HG03432 (cell line): ENCODE measurements at regions not wholly inside any gene's neighbourhood (a gene's known extent, or its start where the extent isn't known, plus 50 kb on each side); places are given as distances from the start of the nearest gene placed in this dataset.
"Not testable (repeated sequence)": the region's sequence is repeated elsewhere in the genome, so short reads cannot be mapped to it uniquely, and the experiment has no call there.

Experiments
- ATAC-seq: cut with Tn5 transposase; IDR thresholded peaks from one replicate; pipeline ENCODE4 v1.9.1; 2021; ENCODE audit warnings: mild to moderate bottlenecking, moderate library complexity; ENCODE audit not compliant: unreplicated experiment

DNA sequence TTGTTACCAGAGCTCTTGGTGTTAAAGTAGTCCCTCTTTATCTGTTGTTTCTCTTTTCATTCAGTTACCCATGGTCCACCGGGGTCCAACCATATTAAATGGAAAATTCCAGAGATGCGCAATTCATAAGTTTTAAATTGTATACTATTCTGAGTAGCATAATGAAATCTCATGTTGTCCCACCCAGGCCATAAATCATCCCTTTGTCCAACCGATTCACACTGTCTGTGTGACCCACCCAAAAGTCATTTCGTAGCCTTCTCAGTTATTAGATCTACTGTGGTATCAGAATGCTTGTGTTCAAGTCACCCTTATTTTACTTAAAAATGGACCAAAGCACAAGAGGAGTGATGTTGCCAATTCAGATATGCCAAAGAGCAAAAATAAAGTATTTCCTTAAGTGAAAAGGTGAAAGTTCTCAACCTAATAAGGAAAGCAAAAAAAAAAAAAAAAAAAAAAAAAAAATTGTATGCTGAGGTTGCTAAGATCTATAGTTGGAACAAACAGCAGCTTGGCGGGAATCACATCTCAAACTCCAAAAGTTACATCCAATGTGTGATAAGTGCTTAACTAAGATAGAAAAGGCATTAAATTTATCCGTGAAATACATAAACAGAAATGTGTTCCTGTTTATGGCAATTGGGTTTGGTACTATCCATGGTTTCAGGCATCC lies 106.8 kb upstream of the GPBP1 start:
- no peak for ATAC-seq

DNA sequence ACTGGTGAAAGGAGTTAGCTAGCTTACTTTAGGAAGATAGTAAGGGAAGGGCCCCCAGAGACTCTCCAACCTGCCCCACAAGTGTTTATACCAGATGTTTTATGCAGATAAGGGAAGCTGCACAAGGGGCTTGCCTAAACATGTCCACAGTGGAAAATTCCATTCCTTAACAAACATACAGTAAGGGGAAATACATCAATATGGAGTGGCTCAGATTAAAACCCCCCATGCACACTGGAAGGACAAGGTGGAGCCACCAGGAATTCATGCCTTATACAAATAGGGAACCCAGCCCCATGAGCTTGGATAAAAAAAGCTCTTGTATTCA lies 106.3 kb upstream of the GPBP1 start:
- no peak for ATAC-seq

- ATAC-seq = no peak
Observed at GRCh38 chr5:57069115-57069835, 104.6 kb upstream of the GPBP1 start.

GRCh38 chr5:57072218-57072892 lies 101.5 kb upstream of the GPBP1 start:
- no peak for ATAC-seq

- ATAC-seq = no peak
Observed at GRCh38 chr5:57082441-57083067, 91.3 kb upstream of the GPBP1 start.

DNA sequence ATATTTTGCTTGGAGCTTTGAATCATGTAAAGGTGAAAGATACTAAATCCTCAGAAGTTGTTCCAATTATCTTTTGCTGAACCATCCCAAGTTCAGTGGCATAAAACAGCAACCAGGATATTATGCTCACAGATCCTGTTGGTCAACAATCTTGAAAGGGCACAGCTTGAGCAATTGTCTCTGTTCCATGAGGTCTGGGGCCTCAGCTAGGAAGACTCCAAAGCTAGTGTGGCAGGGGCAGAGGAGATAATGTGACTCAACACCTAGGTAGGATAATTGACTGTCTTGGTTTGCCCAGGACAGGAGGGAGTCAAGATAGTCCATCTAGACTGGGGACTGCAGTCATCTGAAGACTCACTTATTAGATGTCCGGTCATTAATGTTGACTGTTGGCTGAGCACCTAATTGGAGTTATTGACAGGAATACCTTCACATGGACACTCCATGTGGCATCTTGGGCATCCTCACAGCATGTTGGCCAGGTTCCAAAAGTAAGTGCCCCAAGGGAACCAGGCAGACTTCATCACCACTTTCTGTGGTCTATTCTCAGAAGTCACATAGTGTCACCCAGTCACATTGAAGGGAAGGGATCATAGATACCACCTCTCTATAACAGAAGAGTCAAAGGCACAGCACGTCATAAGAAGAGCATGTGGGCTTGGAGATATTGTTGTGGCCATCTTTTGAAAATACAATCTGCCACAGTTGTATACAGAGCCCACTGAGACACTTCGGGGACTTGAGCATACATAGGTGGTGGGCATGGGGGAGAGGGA lies 88.4 kb upstream of the GPBP1 start:
- ATAC-seq = no peak

- ATAC-seq = not testable (repeated sequence)
Observed at GRCh38 chr5:57087947-57088346, 85.9 kb upstream of the GPBP1 start.

- no peak for ATAC-seq
Observed at GRCh38 chr5:57094753-57095683, 78.8 kb upstream of the GPBP1 start.

- no peak for ATAC-seq
Observed at GRCh38 chr5:57097526-57097925, 76.3 kb upstream of the GPBP1 start.

DNA sequence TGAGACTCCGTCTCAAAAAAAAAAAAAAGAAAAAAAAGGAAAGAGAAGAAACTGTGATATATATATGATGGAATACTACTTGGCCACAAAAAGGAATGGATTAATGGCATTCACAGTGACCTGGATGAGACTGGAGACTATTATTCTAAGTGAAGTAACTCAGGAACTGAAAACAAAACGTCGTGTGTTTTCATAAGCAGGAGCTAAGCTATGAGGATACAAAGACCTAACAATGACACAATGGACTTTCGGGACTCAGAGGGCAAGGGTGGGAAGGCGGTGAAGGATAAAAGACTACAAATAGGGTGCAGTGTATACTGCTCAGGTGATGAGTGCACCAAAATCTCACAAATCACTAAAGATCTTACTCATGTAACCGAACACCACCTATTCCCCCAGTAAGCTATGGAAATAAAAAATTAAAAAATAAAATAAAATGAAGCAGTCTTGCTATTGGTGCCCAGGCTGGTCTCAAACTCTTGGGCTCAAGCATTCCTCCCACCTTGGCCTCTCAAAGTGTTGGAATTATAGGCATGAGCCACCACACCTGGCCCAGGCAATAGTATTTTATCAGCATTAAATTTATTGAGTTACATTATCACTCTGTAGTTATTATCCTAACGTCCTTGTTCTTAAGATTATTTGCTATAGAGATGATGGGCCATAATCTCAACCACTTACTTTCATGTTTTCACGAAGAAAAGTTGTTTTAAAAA lies 71.5 kb upstream of the GPBP1 start:
- no peak for ATAC-seq

DNA sequence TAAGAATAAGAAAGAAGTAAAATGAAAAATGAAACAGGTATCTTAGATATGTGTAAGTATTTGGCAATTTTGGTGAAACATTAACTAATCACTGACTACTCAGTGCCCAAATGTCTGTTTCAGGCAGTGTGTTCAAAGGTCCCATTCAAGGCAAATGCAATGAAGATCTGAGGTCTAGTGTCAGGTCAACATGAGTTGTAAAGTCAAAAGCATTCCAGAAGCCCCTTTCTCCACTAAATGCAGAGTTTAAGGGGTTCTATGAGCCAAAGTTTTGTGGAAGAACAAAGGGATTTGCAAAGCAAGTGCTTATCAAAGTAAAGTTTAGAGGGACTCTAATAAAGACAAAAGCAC lies 71.0 kb upstream of the GPBP1 start:
- no peak for ATAC-seq

DNA sequence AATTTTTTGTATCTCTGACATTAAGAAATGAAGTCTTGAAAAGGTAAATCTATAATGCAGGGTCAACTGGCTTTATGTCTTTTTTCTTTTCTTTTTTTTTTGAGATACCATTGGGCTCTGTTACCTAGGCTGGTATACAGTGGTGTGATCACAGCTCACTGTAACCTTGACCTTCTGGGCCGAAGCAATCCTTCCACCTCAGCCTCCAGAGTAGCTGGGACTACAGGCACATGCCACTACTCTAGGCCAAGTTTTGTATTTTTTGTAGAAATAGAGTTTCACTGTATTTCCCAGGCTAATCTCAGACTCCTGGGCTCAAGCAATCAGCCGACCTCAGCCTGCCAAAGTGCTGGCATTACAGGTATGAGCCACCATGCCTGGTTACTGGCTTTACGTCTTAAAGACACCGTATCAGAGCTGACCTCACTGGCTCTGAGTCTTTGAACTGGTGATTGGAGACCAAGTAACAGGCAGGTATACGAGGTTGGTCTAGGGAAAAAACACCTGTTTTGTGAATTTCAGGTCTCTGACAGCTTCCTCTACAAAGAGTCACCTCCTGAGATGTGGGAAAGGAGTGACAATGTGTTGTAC lies 70.4 kb upstream of the GPBP1 start:
- no peak for ATAC-seq

- no peak for ATAC-seq
Observed at GRCh38 chr5:57106661-57107060, 67.2 kb upstream of the GPBP1 start.

- no peak for ATAC-seq
Observed at GRCh38 chr5:57111993-57112392, 61.9 kb upstream of the GPBP1 start.

DNA sequence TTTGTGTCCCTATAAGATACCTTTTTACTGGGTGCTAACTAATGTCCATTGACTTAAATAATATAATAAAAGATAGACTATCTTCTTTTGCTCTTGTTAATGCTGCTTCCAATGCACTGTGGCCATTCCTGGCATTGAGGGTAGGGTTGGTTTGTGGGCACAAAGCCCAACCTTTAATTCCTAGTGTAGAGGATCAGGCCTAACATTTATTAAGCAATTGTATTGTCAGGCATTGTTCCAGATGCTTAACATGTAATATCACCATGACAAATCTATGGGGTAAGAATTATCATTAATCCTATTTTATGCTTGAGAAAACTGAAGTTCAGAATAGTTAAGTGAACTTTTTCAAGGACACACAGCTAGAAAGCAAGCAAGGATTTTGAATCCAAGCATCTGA lies 60.4 kb upstream of the GPBP1 start:
- no peak for ATAC-seq

GRCh38 chr5:57117596-57117995 lies 56.3 kb upstream of the GPBP1 start:
- ATAC-seq = peak; percentile 53

- ATAC-seq = no peak
Observed at GRCh38 chr5:57119031-57119430, 54.8 kb upstream of the GPBP1 start.

- no peak for ATAC-seq
Observed at GRCh38 chr5:57124014-57124413, 49.8 kb upstream of the GPBP1 start.
